ENCODE measurements at regions not wholly inside any gene's neighbourhood (a gene's known extent, or its start where the extent isn't known, plus 50 kb on each side); places are given as distances from the start of the nearest gene placed in this dataset.

DNA sequence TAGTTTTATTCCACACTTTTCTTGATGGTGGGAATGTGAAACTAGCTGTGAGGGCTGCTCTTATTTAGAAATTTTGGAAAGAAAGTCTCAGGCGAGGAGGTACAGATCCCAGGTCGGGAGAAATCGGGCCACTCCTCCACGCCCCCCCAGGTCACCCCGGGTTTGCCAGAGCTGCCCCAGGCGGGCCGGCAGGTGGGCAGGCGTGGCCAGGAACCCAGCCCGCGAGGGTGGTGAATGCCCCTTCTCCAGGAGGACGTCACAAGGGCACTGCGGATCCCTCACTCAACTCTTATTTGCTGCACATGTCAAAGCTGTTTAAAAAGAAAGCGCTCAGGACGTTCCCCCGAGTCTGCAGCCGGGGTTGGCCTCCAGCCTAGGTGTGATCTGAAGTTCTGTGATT is 60.5 kb upstream of the SLCO4A1 start (continued):
- TF ChIP-seq NKRF (conservative IDR thresholded peaks at IDR 0.05) (no peak), CHD4 (IDR thresholded peaks at IDR 0.05) (no peak), CHD2 (IDR thresholded peaks at IDR 0.05; ENCODE audit: borderline replicate concordance, low read depth, low read length) (no peak)
- TF ChIP-seq, protein P1, sequence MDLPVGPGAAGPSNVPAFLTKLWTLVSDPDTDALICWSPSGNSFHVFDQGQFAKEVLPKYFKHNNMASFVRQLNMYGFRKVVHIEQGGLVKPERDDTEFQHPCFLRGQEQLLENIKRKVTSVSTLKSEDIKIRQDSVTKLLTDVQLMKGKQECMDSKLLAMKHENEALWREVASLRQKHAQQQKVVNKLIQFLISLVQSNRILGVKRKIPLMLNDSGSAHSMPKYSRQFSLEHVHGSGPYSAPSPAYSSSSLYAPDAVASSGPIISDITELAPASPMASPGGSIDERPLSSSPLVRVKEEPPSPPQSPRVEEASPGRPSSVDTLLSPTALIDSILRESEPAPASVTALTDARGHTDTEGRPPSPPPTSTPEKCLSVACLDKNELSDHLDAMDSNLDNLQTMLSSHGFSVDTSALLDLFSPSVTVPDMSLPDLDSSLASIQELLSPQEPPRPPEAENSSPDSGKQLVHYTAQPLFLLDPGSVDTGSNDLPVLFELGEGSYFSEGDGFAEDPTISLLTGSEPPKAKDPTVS (IDR thresholded peaks at IDR 0.05; ENCODE audit: low read depth, low read length), result no peak

DNA sequence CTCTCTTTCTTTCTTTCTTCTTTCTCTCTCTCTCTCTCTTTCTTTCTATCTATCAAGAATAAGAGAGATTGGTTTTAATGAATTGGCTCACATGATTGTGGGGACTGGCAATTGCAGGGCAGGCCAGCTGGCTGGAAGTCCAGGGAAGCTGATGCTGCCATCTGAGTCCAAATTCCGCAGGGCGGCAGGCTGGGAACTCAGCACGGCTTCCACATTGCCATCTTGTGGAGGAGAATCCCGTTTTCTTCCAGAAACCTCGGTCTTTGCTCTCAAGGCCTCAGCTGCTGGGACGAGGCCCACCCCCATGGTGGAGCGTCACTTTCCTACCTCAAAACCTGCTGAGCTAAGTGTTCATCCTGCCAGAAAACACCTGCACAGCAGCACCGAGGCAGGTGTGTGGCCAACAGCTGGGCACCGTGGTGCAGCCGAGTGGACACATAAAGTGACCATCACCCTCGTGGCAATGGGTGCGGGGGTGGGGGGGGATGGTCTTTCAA is 58.8 kb upstream of the SLCO4A1 start:
- no peak overlapping the region for H2AFZ ChIP-seq (ENCODE audit: control insufficient read depth, low read depth, low read length)
- no peak overlapping the region for H3K4me2 ChIP-seq (ENCODE audit: control insufficient read depth, insufficient read depth)
- TF ChIP-seq NR2F1 (conservative IDR thresholded peaks at IDR 0.05) (no peak), NR2C1 (IDR thresholded peaks at IDR 0.05) (no peak), KAT2A (conservative IDR thresholded peaks at IDR 0.05; ENCODE audit: control insufficient read depth, low read depth, low read length) (no peak), CBX3 (IDR thresholded peaks at IDR 0.05; ENCODE audit: borderline replicate concordance, low read depth) (no peak), KDM1A (IDR thresholded peaks at IDR 0.05; ENCODE audit: borderline replicate concordance) (no peak), ASH2L (IDR thresholded peaks at IDR 0.05; ENCODE audit: borderline replicate concordance, low read depth) (no peak), CREB1 (IDR thresholded peaks at IDR 0.05; ENCODE audit: low read depth) (no peak), RCOR1 (conservative IDR thresholded peaks at IDR 0.05; ENCODE audit: low read depth, low read length) (no peak), NRF1 (conservative IDR thresholded peaks at IDR 0.05; ENCODE audit: low read depth, low read length) (no peak), TBL1XR1 (IDR thresholded peaks at IDR 0.05; ENCODE audit: low read depth, low read length) (no peak), TCF3 (IDR thresholded peaks at IDR 0.05; ENCODE audit: borderline replicate concordance, insufficient read depth, low read depth, low read length) (no peak), KLF5 (IDR thresholded peaks at IDR 0.05; ENCODE audit: partially characterized antibody) (no peak)
- TF ChIP-seq, protein P2, sequence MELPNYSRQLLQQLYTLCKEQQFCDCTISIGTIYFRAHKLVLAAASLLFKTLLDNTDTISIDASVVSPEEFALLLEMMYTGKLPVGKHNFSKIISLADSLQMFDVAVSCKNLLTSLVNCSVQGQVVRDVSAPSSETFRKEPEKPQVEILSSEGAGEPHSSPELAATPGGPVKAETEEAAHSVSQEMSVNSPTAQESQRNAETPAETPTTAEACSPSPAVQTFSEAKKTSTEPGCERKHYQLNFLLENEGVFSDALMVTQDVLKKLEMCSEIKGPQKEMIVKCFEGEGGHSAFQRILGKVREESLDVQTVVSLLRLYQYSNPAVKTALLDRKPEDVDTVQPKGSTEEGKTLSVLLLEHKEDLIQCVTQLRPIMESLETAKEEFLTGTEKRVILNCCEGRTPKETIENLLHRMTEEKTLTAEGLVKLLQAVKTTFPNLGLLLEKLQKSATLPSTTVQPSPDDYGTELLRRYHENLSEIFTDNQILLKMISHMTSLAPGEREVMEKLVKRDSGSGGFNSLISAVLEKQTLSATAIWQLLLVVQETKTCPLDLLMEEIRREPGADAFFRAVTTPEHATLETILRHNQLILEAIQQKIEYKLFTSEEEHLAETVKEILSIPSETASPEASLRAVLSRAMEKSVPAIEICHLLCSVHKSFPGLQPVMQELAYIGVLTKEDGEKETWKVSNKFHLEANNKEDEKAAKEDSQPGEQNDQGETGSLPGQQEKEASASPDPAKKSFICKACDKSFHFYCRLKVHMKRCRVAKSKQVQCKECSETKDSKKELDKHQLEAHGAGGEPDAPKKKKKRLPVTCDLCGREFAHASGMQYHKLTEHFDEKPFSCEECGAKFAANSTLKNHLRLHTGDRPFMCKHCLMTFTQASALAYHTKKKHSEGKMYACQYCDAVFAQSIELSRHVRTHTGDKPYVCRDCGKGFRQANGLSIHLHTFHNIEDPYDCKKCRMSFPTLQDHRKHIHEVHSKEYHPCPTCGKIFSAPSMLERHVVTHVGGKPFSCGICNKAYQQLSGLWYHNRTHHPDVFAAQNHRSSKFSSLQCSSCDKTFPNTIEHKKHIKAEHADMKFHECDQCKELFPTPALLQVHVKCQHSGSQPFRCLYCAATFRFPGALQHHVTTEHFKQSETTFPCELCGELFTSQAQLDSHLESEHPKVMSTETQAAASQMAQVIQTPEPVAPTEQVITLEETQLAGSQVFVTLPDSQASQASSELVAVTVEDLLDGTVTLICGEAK (IDR thresholded peaks at IDR 0.05; ENCODE audit: borderline replicate concordance), result no peak
- in situ Hi-C loops (cut with MboI) (no loop called here), intact Hi-C loops (cut with micrococcal nuclease; ENCODE audit: unreplicated experiment) (no loop called here)
- no peaks in the 10 kb centered on the region for H3K36me3 ChIP-seq (ENCODE audit: control insufficient read depth in 2 of 2, insufficient read depth in 2 of 2, low read length in 1 of 2)
- ATAC-seq, result no peak
- ChIA-PET RAD21 (ENCODE audit: unreplicated experiment) (no interaction called here), CTCF (no interaction called here), POLR2A (no interaction called here), SMC1A (ENCODE audit: uncharacterized antibody, unreplicated experiment) (no interaction called here)
- H3K9ac ChIP-seq (ENCODE audit: control insufficient read depth, insufficient read depth, low read length), result no peak overlapping the region
- no peaks in the 10 kb centered on the region for H4K20me1 ChIP-seq (ENCODE audit: control insufficient read depth, insufficient read depth)
- 20% methylated on average over 12 of the region's 12 CpGs for WGBS (ENCODE audit: insufficient coverage, insufficient replicate concordance, low lambda C conversion rate, missing lambda C conversion rate)
- DNase-seq (ENCODE audit: low read depth, low spot score), result no peak
- BruUV-seq (replicated peaks), result no TSS peak
- no peaks in the 10 kb centered on the region for H3K79me2 ChIP-seq (ENCODE audit: control insufficient read depth, insufficient read depth, low read length)
- H3K4me1 ChIP-seq (ENCODE audit: control insufficient read depth, insufficient read depth, low read length), result no peaks in the 10 kb centered on the region
- no peak for FAIRE-seq
- no peaks in the 10 kb centered on the region for H3K9me3 ChIP-seq (replicated peaks; ENCODE audit: control insufficient read depth, insufficient read depth, low read length)
- no peak overlapping the region for H3K4me3 ChIP-seq
- H3K27me3 ChIP-seq (replicated peaks in 1 of 2; ENCODE audit: control insufficient read depth in 2 of 2, insufficient read depth in 2 of 2, low read length in 1 of 2), result no peaks in the 10 kb centered on the region; a peak in 3 of 4 replicates
- H3K27ac ChIP-seq (ENCODE audit: control insufficient read depth, insufficient read depth), result no peak overlapping the region

Data from GM12878 (cell line).